Liver (tissue), 6 donors: ENCODE measurements at regions not wholly inside any gene's neighbourhood (a gene's known extent, or its start where the extent isn't known, plus 50 kb on each side); places are given as distances from the start of the nearest gene placed in this dataset.
"Not testable (repeated sequence)": the region's sequence is repeated elsewhere in the genome, so short reads cannot be mapped to it uniquely, and the experiment has no call there.

ENCODE experiments used
- DNase-seq: peaks from one replicate; pipeline ENCODE4 v3.0.0-alpha.2; 2017; ENCODE audit warnings: low spot score
- H3K27ac ChIP-seq, 2 donors: one replicate each; pipeline ENCODE4 v1.7.0; 2013; ENCODE audit warnings: inconsistent platforms in 2 of 2, low read length in 2 of 2, control low read depth in 1 of 2, low read depth in 1 of 2, mild to moderate bottlenecking in 1 of 2
- H3K27me3 ChIP-seq, 4 donors: one replicate each; pipeline versions ENCODE4 v1.6.1 to v1.7.0; 2013; ENCODE audit warnings: low read length in 3 of 4, inconsistent platforms in 1 of 4, mild to moderate bottlenecking in 1 of 4, moderate library complexity in 1 of 4; ENCODE audit not compliant: control insufficient read depth in 4 of 4, insufficient read depth in 4 of 4
- H3K36me3 ChIP-seq, 4 donors: one replicate each; pipeline versions ENCODE4 v1.6.1 to v1.7.0; 2013; ENCODE audit warnings: low read length in 3 of 4, mild to moderate bottlenecking in 3 of 4, low read depth in 1 of 4, moderate library complexity in 1 of 4; ENCODE audit not compliant: control insufficient read depth in 4 of 4, insufficient read depth in 3 of 4
- H3K4me1 ChIP-seq, 4 donors: one replicate each; pipeline versions ENCODE4 v1.6.1 to v1.7.0; 2013; ENCODE audit warnings: low read length in 3 of 4, mild to moderate bottlenecking in 3 of 4, moderate library complexity in 1 of 4; ENCODE audit not compliant: control insufficient read depth in 4 of 4, insufficient read depth in 4 of 4
- H3K4me3 ChIP-seq, 3 donors: one replicate each; pipeline versions ENCODE4 v1.6.1 to v1.7.0; 2013; ENCODE audit warnings: low read length in 3 of 3, control low read depth in 1 of 3, low read depth in 1 of 3, mild to moderate bottlenecking in 1 of 3
- H3K9ac ChIP-seq, 2 donors: one replicate each; pipeline ENCODE4 v1.7.0; 2013; ENCODE audit warnings: low read length in 2 of 2, mild to moderate bottlenecking in 2 of 2, moderate library complexity in 2 of 2, control low read depth in 1 of 2, low read depth in 1 of 2
- H3K9me3 ChIP-seq, 4 donors: one replicate each; pipeline versions ENCODE4 v1.6.1 to v1.7.0; 2013; ENCODE audit warnings: low read length in 3 of 4; ENCODE audit not compliant: control insufficient read depth in 4 of 4
- WGBS: extraction: QIAGEN DNeasy Blood & Tissue Kit; methylation state at CpG from one replicate; pipeline ENCODE4 v1.1.7; 2013; 5-methylcytosine and 5-hydroxymethylcytosine counted together
- donor health status: healthy.
- donor health status: healthy.
- donor health status: healthy.

DNA sequence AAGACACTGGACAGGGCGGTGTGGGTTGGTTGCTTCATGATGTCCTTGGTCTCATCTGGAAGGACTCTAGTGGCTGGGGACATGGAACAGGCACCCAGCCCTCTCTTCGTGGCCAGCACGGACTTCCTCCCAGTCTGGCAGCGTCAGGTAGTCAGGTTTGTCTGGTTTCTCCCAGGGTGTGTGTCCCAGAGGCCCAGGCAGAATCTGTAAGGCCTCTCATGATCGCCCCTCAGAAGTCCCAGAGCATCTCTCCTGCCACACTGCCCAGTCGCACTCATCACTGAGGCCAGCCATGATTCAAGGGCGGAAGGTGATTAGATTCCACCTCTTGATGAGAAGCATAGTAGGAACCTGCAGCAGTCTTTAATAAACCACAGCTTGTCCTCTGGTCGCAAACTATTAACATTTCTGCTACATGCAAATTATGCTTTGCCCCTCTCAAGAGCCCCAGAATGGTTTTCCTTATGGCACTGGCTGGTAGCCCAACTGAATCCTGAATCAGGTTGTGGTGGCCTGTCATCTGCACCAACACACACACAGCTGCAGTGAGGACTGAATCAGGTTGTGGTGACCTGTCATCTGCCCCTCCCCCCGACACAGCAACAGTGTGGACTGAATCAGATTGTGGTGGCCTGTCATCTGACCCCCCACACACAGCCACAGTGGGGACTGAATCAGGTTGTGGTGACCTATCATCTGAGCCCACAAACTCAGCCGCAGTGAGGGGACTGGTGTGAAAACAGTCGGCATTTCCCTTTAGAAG, 1742.9 kb upstream of the TPTE start:
- not testable (repeated sequence) for H3K9me3 ChIP-seq, H3K27ac ChIP-seq, H3K36me3 ChIP-seq, H3K4me3 ChIP-seq, H3K4me1 ChIP-seq, DNase-seq, H3K9ac ChIP-seq, H3K27me3 ChIP-seq
- 53% methylated on average over 11 of the region's 11 CpGs for WGBS

DNA sequence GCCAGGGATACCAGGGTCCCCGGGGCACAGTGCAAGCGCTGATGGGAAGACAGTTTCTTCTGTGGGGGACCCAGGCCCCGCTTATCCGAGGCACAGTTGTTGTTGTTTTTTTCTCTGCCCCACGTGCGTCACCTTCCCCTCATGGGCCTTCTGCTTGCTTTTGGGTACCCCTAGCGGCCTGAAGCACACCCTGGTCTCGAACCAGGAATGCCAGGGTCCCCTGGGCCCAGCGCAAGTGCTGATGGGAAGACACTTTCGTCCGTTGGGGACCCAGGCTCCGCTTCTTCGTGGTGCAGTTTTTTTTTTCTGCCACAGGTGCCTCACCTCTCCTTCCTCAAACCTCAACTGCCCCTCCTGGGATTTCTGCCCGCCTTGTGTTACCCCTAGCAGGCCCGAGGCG, 1708.5 kb upstream of the TPTE start:
- not testable (repeated sequence) for DNase-seq, H3K27me3 ChIP-seq, H3K9me3 ChIP-seq, H3K9ac ChIP-seq, H3K4me1 ChIP-seq, H3K27ac ChIP-seq, H3K4me3 ChIP-seq, H3K36me3 ChIP-seq
- 62% methylated on average over 12 of the region's 16 CpGs for WGBS

DNA sequence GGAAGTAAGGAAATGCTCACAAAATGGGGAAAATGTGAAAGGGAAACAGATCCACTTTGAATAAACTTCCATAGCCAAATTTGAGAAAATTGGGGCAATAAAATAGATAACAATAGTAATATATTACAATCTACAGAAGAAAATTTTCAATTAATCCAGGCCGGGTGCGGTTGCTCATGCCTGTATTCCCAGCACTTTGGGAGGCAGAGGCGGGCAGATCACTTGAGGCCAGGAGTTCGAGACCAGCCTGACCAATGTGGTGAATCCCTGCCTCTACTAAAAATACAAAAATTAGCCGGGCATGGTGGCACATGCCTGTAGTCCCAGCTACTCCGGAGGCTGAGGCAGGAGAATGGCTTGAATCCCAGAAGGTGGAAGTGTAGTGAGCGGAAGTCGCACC, 1687.1 kb upstream of the TPTE start:
- WGBS = 68% methylated on average over 8 of the region's 8 CpGs
- not testable (repeated sequence) for H3K4me3 ChIP-seq, DNase-seq

More for the DNA sequence above, 1687.1 kb upstream of the TPTE start:
- H3K36me3 ChIP-seq, H3K27ac ChIP-seq, H3K4me1 ChIP-seq, H3K9me3 ChIP-seq, H3K27me3 ChIP-seq, H3K9ac ChIP-seq: not testable (repeated sequence)
